SK-N-SH treated with all-trans-retinoic acid at 6 μM for 48 hours (cell line): ENCODE measurements at regions not wholly inside any gene's neighbourhood (a gene's known extent, or its start where the extent isn't known, plus 50 kb on each side); places are given as distances from the start of the nearest gene placed in this dataset.
"Not testable (repeated sequence)": the region's sequence is repeated elsewhere in the genome, so short reads cannot be mapped to it uniquely, and the experiment has no call there.

Experiments used
- ATAC-seq: fragments of 200-7000 bp; cut with Tn5 transposase; 3 replicates; pipeline ENCODE4 v1.9.1; 2020; ENCODE audit warnings: mild to moderate bottlenecking, moderate library complexity
- ARNTL ChIP-seq: fragments of 450-650 bp; formaldehyde crosslinking; IDR thresholded peaks from 2 replicates; pipeline ENCODE4 v1.5.0; 2020; ENCODE audit warnings: low read depth, mild to moderate bottlenecking, moderate library complexity, borderline replicate concordance
- BACH2 ChIP-seq: fragments of 250-450 bp; sonication (Bioruptor Pico); IDR thresholded peaks from 2 replicates; pipeline ENCODE4 v1.9.0; 2021; ENCODE audit warnings: mild to moderate bottlenecking, borderline replicate concordance
- CSDC2 ChIP-seq: fragments of 250-450 bp; sonication (Bioruptor Pico); IDR thresholded peaks from 2 replicates; pipeline ENCODE4 v1.5.0; 2020; ENCODE audit warnings: mild to moderate bottlenecking, moderate library complexity
- CSRNP3 ChIP-seq: fragments of 250-450 bp; sonication (Bioruptor Pico); IDR thresholded peaks from 2 replicates; pipeline ENCODE4 v1.5.1; 2021; ENCODE audit warnings: mild to moderate bottlenecking, moderate library complexity
- GLIS3 ChIP-seq: fragments of 250-450 bp; sonication (Bioruptor Pico); IDR thresholded peaks from 2 replicates; pipeline ENCODE4 v1.5.0; 2020; ENCODE audit warnings: mild to moderate bottlenecking, moderate library complexity
- ISL1 ChIP-seq: fragments of 250-450 bp; sonication (Bioruptor Pico); IDR thresholded peaks from 2 replicates; pipeline ENCODE4 v2.1.2; 2022; ENCODE audit warnings: mild to moderate bottlenecking, moderate library complexity
- OSR1 ChIP-seq: fragments of 250-450 bp; sonication (Bioruptor Pico); IDR thresholded peaks from 2 replicates; pipeline ENCODE4 v1.8.0; 2022; ENCODE audit warnings: moderate library complexity, mild to moderate bottlenecking, inconsistent platforms
- PATZ1 ChIP-seq: fragments of 250-450 bp; sonication (Bioruptor Pico); IDR thresholded peaks from 2 replicates; pipeline ENCODE4 v1.8.0; 2020; ENCODE audit warnings: mild to moderate bottlenecking, moderate library complexity, borderline replicate concordance
- POU6F1 ChIP-seq: fragments of 250-450 bp; sonication (Bioruptor Pico); IDR thresholded peaks from 2 replicates; pipeline ENCODE4 v1.8.0; 2021; ENCODE audit warnings: low read depth, mild to moderate bottlenecking, moderate library complexity, borderline replicate concordance
- PPARA ChIP-seq: fragments of 250-450 bp; sonication (Bioruptor Pico); IDR thresholded peaks from 2 replicates; pipeline ENCODE4 v1.5.0; 2020; ENCODE audit warnings: mild to moderate bottlenecking, borderline replicate concordance
- RARB ChIP-seq: fragments of 250-450 bp; sonication (Bioruptor Pico); IDR thresholded peaks from 2 replicates; pipeline ENCODE4 v1.8.0; 2021; ENCODE audit warnings: mild to moderate bottlenecking, moderate library complexity
- SNAI2 ChIP-seq: fragments of 250-450 bp; sonication (Bioruptor Pico); IDR thresholded peaks from 2 replicates; pipeline ENCODE4 v1.5.0; 2020; ENCODE audit warnings: mild to moderate bottlenecking, moderate library complexity
- TCF4 ChIP-seq: fragments of 250-450 bp; sonication (Bioruptor Pico); IDR thresholded peaks from 2 replicates; pipeline ENCODE4 v1.8.0; 2021; ENCODE audit warnings: mild to moderate bottlenecking, moderate library complexity, borderline replicate concordance
- TOX ChIP-seq: fragments of 250-450 bp; sonication (Bioruptor Pico); IDR thresholded peaks from 2 replicates; pipeline ENCODE4 v1.8.0; 2021; ENCODE audit warnings: mild to moderate bottlenecking, moderate library complexity, borderline replicate concordance
- ZC3H10 ChIP-seq: fragments of 250-450 bp; sonication (Bioruptor Pico); IDR thresholded peaks from 2 replicates; pipeline ENCODE4 v1.5.1; 2021; ENCODE audit warnings: mild to moderate bottlenecking, moderate library complexity
- ZFP30 ChIP-seq: fragments of 450-650 bp; formaldehyde crosslinking; IDR thresholded peaks from 2 replicates; pipeline ENCODE4 v1.5.0; 2022; ENCODE audit warnings: mild to moderate bottlenecking, moderate library complexity
- ZNF565 ChIP-seq: fragments of 450-650 bp; formaldehyde crosslinking; conservative IDR thresholded peaks from 2 replicates; pipeline ENCODE4 v1.5.0; 2020; ENCODE audit warnings: low read depth, mild to moderate bottlenecking, moderate library complexity
- ZNF8 ChIP-seq: fragments of 450-650 bp; formaldehyde crosslinking; IDR thresholded peaks from 2 replicates; pipeline ENCODE4 v1.5.0; 2020; ENCODE audit warnings: mild to moderate bottlenecking, moderate library complexity
- TF ChIP-seq, protein P1 (sequence below): fragments of 250-450 bp; sonication (Bioruptor Pico); IDR thresholded peaks from 2 replicates; pipeline ENCODE4 v1.5.0; 2020; ENCODE audit warnings: mild to moderate bottlenecking, moderate library complexity
- TF ChIP-seq, protein P2 (sequence below): fragments of 250-450 bp; sonication (Bioruptor Pico); IDR thresholded peaks from 2 replicates; pipeline ENCODE4 v1.5.1; 2020; ENCODE audit warnings: low read depth, mild to moderate bottlenecking, moderate library complexity

GRCh38 chr18:4536447-4536846 lies 81.3 kb upstream of the DLGAP1 start:
- TF ChIP-seq PATZ1 (CRISPR knock-in tag) (no peak), ZFP30 (CRISPR knock-in tag) (no peak), BACH2 (CRISPR knock-in tag) (no peak), POU6F1 (CRISPR knock-in tag) (no peak), SNAI2 (CRISPR knock-in tag) (no peak), RARB (CRISPR knock-in tag) (no peak), ZC3H10 (CRISPR knock-in tag) (no peak), ARNTL (CRISPR knock-in tag) (no peak), CSRNP3 (no peak), GLIS3 (CRISPR knock-in tag) (no peak)
- TF ChIP-seq, protein P1, sequence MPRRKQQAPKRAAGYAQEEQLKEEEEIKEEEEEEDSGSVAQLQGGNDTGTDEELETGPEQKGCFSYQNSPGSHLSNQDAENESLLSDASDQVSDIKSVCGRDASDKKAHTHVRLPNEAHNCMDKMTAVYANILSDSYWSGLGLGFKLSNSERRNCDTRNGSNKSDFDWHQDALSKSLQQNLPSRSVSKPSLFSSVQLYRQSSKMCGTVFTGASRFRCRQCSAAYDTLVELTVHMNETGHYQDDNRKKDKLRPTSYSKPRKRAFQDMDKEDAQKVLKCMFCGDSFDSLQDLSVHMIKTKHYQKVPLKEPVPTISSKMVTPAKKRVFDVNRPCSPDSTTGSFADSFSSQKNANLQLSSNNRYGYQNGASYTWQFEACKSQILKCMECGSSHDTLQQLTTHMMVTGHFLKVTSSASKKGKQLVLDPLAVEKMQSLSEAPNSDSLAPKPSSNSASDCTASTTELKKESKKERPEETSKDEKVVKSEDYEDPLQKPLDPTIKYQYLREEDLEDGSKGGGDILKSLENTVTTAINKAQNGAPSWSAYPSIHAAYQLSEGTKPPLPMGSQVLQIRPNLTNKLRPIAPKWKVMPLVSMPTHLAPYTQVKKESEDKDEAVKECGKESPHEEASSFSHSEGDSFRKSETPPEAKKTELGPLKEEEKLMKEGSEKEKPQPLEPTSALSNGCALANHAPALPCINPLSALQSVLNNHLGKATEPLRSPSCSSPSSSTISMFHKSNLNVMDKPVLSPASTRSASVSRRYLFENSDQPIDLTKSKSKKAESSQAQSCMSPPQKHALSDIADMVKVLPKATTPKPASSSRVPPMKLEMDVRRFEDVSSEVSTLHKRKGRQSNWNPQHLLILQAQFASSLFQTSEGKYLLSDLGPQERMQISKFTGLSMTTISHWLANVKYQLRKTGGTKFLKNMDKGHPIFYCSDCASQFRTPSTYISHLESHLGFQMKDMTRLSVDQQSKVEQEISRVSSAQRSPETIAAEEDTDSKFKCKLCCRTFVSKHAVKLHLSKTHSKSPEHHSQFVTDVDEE (CRISPR knock-in tag): no peak
- TF ChIP-seq, all 23 proteins: peak for 0

GRCh38 chr18:4528405-4528804 lies 73.3 kb upstream of the DLGAP1 start:
- ATAC-seq: no peak
- TF ChIP-seq SNAI2 (CRISPR knock-in tag): no peak
- no peak for TF ChIP-seq ZC3H10 (CRISPR knock-in tag)
- no peak for TF ChIP-seq PPARA (CRISPR knock-in tag)
- no peak for TF ChIP-seq ZNF565 (CRISPR knock-in tag)
- TF ChIP-seq CSDC2: no peak
- no peak for TF ChIP-seq OSR1 (CRISPR knock-in tag)
- TF ChIP-seq RARB (CRISPR knock-in tag): no peak
- TF ChIP-seq POU6F1 (CRISPR knock-in tag): no peak
- TF ChIP-seq TOX: no peak
- TF ChIP-seq, protein P1 (CRISPR knock-in tag): no peak
- no peak for TF ChIP-seq PATZ1 (CRISPR knock-in tag)
- TF ChIP-seq TCF4: no peak
- TF ChIP-seq GLIS3 (CRISPR knock-in tag): no peak
- TF ChIP-seq ZFP30 (CRISPR knock-in tag): no peak
- no peak for TF ChIP-seq ZNF8 (CRISPR knock-in tag)
- TF ChIP-seq CSRNP3: no peak
- TF ChIP-seq, protein P2, sequence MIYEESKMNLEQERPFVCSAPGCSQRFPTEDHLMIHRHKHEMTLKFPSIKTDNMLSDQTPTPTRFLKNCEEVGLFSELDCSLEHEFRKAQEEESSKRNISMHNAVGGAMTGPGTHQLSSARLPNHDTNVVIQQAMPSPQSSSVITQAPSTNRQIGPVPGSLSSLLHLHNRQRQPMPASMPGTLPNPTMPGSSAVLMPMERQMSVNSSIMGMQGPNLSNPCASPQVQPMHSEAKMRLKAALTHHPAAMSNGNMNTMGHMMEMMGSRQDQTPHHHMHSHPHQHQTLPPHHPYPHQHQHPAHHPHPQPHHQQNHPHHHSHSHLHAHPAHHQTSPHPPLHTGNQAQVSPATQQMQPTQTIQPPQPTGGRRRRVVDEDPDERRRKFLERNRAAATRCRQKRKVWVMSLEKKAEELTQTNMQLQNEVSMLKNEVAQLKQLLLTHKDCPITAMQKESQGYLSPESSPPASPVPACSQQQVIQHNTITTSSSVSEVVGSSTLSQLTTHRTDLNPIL: no peak
- TF ChIP-seq ISL1 (CRISPR knock-in tag): no peak
- no peak for TF ChIP-seq ARNTL (CRISPR knock-in tag)

More at GRCh38 chr18:4536447-4536846, 81.3 kb upstream of the DLGAP1 start:
- no peak for ATAC-seq

DNA sequence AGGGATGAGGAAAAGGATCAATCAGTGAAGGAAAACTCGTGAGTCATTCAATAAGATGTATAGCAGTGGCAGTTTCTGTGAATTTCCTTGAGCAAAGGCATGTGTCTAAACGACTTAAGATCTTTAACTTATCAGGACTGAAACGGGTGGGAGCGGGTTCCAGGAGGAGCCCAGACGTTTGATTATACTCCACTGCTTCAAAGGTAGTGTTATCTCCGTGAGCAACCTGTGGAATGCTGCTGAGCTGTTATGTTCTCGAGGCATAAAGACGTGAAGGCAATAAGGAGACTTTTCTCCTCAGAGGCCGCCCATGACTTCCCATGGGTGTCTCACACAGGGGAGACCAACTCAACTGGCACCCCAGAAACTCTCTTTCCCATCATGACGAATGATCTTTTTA lies 72.7 kb upstream of the DLGAP1 start:
- ATAC-seq: not testable (repeated sequence)
